HG02870 (cell line): ENCODE measurements at regions not wholly inside any gene's neighbourhood (a gene's known extent, or its start where the extent isn't known, plus 50 kb on each side); places are given as distances from the start of the nearest gene placed in this dataset.
"Not testable (repeated sequence)": the region's sequence is repeated elsewhere in the genome, so short reads cannot be mapped to it uniquely, and the experiment has no call there.

Experiments
- ATAC-seq: cut with Tn5 transposase; IDR thresholded peaks from one replicate; pipeline ENCODE4 v1.9.1; 2021; ENCODE audit warnings: mild to moderate bottlenecking, moderate library complexity; ENCODE audit not compliant: unreplicated experiment

DNA sequence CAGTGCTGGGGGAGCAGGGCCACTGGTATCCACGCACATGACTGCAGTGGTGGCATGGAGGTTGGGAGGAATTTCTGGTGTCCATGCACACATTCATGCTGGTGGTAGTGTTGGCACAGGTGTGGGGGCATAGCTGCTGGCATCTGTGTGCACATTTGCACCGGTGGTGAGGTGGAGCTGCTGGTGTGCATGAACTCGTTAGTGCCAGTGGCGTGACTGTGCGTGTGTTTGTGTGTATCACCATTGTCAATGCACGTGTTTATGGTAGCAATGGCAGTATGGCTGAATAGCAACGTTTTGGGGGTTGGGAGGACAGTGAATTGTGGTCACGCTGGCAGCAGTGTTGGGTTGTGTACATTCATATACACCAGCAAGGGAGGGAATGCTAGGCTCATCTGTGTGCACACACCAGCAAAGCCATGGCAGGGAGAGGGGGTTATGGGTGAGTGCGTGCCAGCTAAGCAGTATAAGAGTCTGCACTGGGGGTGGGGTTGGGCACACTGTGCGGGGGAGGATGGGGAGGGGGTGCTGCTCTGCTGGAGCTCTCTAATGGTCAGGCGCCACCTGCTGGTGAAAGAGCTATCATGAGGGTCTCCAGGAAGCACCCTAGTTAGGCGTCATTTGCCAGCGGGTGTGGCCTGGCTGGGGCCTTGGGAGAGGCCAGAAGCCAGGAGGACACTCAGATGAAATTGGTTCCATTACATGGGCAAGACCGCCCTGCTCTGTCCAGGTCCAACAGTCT is 626.1 kb upstream of the ID4 start:
- no peak for ATAC-seq

DNA sequence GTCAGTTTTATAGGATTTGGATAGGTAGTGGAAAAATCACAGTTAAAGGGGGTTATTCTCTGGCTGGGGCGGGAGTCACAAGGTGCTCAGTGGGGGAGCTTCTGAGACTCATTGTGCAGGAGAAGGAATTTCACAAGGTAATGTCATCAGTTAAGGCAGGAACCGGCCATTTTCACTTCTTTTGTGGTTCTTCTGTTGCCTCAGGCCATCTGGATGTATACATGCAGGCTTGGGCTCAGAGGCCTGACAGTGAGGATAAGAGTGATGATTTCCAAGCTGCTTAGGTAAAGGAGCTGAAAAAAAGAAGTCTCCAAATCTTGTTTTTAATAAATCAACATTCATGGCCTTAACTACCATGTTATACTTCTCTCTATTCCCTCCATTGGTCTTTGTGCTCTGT is 622.9 kb upstream of the ID4 start:
- no peak for ATAC-seq

DNA sequence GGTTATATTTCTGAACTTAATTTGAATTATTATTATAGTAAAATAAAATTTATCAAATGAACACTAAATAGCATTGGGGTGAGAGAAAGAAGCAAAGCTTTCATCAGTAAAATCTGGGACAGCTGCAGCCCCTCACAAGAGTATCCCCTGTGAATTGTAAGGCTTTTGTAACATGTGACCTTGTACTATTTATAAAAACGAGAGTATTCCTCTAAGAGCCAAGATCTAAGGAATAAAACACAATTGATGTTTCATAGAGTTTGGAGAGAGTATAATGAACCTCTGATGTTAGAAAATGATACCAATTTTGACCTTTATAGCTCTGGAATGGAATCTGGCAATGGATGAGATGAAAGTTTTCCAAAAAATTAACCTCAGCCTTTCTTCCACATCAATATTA is 617.2 kb upstream of the ID4 start:
- no peak for ATAC-seq

DNA sequence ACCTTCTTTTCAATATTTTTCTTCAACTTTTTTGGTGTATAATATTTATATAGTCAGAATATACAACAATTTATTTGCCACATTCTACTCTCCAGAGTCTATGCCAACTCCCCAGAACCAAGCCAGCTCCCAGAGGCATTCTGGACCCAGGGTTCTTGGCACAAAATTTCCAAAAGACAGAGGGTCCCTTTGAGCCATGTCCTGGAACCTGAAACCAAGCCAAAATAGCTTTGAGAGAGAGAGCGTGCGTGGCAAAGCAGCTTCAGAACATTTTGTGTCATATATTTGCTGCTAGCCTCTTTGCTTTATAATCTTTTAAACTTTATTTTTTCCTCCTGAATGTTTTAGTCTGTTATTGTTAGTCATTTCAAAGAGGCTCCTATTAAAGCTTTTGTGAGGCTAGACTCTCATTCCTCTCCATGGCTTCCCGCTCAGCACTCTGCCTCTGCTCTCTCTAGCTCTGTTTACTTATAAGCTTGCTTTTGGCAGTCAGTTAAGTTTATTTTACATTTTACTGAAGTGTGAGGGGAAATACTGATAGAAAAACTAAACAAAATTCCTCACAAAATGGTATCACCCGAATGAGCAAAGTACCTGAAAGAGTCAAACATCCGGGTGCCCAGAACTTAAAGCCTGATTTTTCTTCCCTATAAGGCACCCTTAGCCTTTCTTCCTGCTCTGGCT is 605.1 kb upstream of the ID4 start:
- ATAC-seq: no peak

DNA sequence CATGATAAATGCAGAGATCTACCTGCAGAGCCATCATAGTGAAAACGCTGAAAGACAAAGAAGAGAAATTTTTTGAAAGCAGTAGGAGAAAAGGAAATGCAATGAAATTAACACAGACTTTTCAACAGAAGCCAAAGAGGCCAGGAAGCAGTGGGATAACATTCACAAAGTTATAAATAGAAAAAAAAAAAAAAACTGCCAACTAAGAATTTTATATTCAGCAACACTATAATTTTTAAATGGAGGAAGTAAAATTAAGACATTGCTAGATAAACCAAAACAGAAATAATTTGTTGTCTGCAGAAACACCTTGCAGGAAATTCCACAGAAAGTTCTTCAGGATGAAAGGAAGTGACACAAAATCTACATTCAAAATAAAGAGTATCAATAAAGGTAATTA is 591.5 kb upstream of the ID4 start:
- ATAC-seq: no peak

DNA sequence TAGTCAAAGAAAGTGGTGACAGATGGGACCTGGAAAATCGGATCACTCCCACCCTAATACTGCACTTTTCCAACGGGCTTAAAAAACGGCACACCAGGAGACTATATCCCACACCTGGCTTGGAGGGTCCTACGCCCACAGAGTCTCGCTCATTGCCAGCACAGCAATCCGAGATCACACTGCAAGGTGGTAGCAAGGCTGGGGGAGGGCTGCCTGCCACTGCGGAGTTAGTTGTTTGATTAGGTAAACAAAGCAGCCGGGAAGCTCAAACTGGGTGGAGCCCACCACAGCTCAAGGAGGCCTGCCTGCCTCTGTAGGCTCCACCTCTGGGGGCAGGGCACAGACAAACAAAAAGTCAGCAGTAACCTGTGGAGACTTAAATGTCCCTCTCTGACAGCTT is 590.0 kb upstream of the ID4 start:
- not testable (repeated sequence) for ATAC-seq

DNA sequence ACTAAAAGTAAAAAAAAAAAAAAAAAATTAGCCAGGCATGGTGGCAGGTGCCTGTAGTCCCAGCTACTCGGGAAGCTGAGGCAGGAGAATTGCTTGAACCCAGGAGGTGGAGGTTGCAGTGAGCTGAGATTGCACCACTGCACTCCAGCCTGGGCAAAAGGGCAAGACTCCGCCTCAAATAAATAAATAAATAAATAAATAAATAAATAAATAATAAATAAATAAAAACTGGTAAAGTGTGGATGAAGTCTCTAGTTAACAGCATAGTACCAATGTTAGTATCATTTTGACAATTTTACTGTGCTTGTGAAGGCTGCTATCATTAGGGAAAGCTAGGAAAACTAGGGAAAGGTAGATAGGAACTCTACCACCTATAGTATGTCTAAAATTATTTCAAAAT is 581.0 kb upstream of the ID4 start:
- ATAC-seq: not testable (repeated sequence)

DNA sequence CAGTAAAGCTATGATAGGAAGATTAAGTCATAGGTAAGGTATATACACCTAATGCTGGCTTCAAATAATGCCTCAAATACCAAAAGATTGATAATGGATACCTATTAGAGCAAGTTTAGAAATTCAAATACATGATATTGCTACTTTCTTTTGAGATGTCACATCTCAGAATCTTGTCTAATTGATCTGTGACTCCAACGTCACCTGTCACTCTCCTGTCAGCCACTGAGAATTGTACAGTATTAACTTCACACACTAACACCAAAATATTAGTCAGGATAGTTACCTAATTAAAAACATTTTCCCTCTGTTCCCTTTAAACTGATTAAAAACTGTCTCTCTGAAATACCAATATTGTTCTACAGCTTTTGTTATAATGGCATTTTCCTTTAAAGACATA is 575.5 kb upstream of the ID4 start:
- no peak for ATAC-seq

DNA sequence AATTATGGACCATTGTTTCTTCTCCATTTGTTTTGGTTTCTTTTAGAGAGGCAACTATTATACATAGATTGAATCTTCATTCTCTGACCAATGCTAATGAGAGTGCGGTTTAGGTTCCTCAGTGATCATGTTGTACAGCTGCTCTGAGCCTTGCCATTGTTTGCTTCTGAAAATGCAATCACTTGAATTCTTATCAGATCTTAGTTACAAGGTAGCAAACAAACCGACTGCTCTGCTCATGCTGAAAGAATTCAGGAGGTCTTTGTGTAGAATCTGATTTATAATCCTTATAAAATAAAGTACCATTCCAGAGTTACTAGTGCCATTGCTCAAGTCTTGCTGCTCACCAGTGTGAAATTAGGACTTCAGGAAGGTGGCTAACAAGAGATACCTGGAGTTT is 569.1 kb upstream of the ID4 start:
- ATAC-seq: no peak

DNA sequence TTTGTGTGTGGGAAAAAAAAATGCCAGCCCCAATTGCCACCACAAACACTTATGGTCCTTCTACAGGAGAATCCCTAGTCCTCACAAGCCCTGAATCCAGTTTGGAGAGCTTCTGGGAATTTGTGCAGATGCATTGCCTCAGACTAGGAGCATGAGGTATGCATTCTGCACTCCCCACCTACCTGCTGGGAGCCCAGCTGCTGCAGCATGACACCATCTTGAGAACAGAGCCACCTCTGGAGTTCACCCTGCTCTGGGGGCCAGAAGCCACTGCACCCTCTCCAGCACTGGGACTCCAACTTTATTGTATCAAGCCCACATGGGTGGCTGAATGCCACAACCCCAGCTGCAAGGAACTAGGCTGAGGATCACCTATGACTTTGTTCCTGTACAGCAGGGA is 568.5 kb upstream of the ID4 start:
- ATAC-seq: no peak

DNA sequence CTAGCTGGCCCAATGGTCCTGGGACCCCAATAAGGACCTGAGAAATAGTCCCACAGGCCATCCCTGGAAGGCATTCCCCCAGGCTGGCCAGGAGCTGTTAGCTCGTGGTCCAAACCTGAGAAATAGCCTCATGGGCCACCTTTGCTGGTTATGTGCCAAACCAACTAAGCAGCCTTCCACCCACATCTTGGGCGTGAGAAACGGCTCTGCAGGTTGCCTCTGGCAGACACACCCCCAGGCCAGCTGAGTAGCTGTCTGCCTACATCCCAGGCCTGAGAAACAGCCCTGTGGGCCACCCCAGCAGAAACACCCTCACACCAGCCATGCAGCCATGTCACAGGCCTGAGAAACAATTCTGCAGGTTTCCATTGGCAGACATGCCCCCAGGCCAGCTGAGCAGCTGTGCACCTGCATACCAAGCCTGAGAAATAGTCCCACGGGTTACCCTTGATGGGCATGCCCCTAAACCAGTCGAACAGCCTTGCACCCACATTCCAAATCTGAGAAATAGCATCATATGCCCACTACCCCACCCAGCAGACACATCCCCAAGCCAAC is 567.8 kb upstream of the ID4 start:
- no peak for ATAC-seq

DNA sequence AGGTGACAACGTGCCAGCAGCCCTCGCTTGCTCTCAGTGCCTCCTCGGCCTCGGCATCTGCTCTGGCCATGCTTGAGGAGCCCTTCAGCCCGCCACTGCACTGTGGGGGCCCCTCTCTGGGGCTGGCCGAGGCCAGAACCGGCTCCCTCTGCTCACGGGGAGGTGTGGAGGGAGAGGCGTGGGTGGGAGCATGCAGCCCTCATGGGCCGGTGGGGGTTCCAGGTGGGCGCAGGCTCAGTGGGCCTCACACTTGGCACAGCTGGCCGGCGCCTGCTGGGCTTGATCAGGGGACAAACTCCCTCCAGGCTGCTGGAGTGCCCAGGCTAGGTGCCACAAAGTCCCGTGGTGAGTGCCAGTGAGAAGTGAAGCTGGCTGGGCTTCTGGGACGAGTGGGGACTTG is 566.6 kb upstream of the ID4 start:
- no peak for ATAC-seq

DNA sequence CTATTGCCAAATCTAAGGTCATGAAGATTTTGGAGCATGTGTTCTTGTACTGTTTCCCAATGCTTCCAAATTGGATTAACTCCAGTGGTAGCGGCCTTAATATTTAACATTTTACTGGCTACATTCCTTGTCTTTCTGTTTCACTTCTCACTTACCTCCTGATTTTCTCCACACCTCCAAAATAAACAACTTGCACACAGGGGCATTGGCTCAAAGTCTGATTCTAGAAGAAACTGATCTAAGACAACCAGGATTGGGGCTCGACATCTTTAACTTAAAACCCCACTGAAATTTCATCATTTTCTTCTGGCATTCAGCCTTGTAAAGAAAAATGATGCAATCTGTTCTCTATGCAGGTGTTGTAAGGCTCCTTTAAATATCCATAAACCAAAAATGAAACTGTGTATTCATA is 557.9 kb upstream of the ID4 start:
- no peak for ATAC-seq

DNA sequence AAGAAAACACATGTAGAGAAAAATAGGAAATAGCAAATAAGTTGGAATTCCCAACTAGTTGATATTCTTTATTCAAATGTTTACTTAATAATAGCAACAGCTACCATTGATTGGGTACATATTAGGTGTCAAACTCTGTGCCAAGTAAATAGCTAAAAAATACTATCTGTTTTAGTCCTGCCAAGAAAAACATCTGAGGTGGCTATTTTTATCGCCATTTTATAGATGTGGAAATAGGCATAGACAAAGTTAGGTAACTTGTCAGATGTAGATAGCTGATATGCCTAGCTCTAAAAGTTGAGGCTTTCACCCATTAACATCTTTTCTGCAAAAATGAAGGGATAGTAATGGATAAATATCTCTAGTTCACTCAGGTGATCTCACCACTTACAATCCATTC is 549.2 kb upstream of the ID4 start:
- no peak for ATAC-seq

DNA sequence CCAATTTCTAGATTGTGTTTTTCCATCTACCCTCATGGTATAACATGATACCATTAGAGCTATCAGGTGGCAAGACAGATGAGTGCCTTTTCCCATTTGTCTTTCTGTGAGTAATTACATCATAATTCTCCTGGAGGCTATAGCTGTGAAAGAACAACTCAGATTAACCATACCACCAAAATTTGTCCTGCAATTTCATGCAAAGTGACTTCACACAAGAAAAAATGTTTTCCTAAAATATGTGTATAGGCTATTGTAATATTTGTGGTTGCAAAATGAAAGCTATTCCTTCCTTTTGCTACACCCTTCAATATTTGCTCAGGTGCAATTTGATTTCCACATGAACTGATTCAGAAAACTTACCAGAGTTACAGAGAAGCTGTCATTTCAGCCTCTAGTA is 547.7 kb upstream of the ID4 start:
- no peak for ATAC-seq

DNA sequence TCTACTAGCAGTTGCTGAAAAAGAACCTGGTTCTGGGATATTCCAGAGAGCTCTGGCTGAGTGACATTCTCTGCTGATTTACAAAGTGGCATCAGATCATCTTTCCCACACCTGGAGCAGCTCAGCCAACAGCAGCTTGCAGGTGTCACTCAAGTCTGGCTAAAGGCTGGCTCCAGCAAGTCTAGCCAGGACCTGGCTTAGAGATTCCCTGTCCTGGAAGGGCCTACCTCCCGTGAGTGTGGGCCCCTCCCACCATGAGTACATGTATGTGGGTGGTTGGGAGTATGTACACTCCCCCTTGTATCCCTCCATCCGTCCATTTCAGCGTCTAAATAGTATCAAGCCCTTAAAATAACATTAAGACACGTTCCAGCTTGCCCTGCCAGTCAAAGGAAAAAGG is 539.3 kb upstream of the ID4 start:
- ATAC-seq: no peak

DNA sequence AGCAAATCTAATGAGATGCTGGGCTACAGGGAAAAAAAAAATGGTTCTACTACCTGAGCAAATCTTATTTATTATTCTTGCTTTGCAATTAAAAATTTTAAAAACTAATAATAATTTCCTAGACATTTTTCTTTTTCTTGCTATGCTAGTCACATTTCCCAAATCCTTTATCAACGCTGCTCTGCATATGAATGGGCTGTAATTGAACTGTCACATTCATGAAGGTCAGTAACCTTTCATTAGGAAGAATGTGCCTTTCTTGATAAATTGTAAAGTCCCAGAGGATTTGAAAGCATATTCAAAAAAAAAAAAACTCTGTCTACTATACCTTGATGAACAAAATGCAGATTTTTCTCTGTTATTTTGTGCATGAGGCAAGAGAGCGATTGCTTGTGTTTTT is 538.7 kb upstream of the ID4 start:
- no peak for ATAC-seq

DNA sequence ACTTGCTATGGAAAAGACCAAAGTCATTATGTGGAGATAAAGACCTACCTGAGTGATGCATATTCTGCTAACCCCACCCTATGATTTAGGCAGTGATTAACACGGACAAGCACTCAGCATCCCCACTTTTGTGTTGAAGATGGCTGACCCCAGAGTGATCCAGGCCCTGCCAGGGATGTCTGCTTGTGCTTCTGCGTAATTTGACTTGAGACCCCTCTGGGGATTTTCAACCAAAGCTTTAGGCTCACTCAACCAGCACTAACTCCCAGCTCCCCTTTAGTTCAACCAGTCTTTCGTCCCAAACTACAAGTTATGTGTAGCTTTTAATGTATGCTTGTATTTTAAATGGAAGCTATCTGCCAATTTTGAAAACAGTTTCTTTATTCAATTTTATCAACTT is 538.0 kb upstream of the ID4 start:
- no peak for ATAC-seq

DNA sequence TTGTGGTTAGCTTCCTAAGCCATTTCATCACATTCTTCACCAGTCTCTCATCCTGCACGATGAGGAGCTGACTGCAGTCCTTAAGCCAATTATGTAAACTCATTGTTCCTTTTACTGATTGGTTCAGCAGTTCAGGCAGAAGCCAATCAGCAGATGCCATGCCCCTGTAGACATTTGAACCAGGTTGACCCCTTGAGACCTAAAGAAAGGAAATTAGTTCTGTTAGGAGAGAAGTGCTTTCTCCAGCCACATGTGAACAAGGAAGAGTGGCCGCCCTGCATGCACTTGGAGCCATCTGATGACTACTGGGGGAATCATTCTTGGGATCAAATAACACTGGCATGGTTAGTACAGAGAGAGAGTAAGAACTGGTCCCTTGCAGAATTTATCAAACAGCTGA is 535.2 kb upstream of the ID4 start:
- no peak for ATAC-seq

DNA sequence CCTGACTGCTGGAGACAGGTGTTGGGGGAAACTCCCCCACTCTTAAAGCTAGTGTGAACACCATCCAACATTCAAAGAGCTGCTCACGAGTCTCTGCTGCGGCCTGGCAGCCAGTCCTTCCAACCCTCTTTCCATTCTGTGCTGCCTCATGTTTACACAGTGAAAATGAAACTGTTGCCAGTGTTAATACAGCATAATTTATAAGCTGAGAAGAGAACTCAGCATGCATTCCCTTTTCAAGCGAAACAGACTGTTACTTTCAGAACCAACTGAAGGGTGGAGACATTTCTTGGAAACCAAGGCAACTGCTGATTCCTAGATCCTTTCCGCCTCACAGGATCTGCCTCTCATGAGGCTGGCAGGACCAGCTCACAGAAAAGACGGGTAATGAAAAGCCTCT is 533.8 kb upstream of the ID4 start:
- no peak for ATAC-seq

DNA sequence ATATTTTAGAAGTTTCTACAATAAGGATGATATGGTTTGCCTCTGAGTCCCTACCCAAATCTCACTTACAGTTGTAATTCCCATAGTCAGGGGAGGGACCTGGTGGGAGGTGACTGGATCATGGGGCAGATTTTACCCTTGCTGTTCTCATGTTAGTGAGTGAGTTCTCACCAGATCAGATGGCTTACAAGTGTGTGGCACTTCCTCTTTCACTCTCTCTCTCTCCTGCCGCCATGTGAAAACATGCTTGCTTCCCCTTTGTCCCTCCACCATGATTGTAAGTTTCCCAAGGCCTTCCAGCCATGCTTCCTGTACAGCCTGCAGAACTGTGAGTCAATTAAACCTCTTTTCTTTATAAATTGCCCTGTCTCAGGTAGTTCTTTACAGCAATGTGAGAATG is 527.5 kb upstream of the ID4 start:
- ATAC-seq: no peak

DNA sequence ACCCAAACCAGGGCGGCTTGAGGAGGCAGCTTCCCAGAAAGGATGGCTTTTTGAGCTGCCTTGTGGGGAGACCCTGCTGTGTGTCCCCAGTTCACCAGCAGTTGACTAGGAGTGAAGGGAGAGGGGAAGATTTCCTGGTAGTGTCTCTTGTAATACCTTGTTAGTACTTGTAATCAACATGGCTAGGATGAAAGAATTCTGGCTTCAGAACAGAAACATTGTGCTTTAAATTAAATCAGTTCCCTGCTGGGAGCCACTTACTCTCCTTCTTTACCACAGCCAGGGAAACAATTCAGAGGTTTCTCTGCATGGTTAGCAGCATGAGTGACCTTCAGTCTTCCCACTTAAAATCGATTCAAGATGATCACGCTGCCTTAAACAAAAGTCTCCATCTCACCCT is 525.4 kb upstream of the ID4 start:
- ATAC-seq: no peak
